Karpas-422 (cell line): ENCODE measurements at regions not wholly inside any gene's neighbourhood (a gene's known extent, or its start where the extent isn't known, plus 50 kb on each side); places are given as distances from the start of the nearest gene placed in this dataset. TPM values are rescaled to one million over a fixed set of nuclear protein-coding genes. Genes with fewer than 3 reads are reported as not detected.

Source experiments
- small RNA-seq: library from RNA; depleted of rRNA; stranded (forward); fragments of <200 nt; gene quantifications from one replicate; pipeline ENCODE3, GENCODE V24; 2014

Small RNA genes lying in the stretch of these regions (small RNA-seq; reads per million reads assigned to genes)
- gene MIR4460 = not detected
